HG02938 (cell line): ENCODE measurements at regions not wholly inside any gene's neighbourhood (a gene's known extent, or its start where the extent isn't known, plus 50 kb on each side); places are given as distances from the start of the nearest gene placed in this dataset.
"Not testable (repeated sequence)": the region's sequence is repeated elsewhere in the genome, so short reads cannot be mapped to it uniquely, and the experiment has no call there.

Experiments
- ATAC-seq: cut with Tn5 transposase; IDR thresholded peaks from one replicate; pipeline ENCODE4 v1.9.1; 2021; ENCODE audit warnings: mild to moderate bottlenecking, moderate library complexity; ENCODE audit not compliant: unreplicated experiment

GRCh38 chr1:233435622-233436021 lies 108.1 kb downstream of the MAP3K21 start:
- ATAC-seq, result no peak

- no peak for ATAC-seq
These were observed 112.2 kb downstream of the MAP3K21 start for GRCh38 chr1:233439721-233440120.

GRCh38 chr1:233440951-233441401 lies 113.5 kb downstream of the MAP3K21 start:
- ATAC-seq, result no peak

GRCh38 chr1:233442026-233442780 lies 114.7 kb downstream of the MAP3K21 start:
- ATAC-seq, result no peak

GRCh38 chr1:233443040-233443760 lies 115.7 kb downstream of the MAP3K21 start:
- ATAC-seq, result no peak

GRCh38 chr1:233444484-233444883 lies 117.0 kb downstream of the MAP3K21 start:
- no peak for ATAC-seq

- no peak for ATAC-seq
These were observed 118.2 kb downstream of the MAP3K21 start for GRCh38 chr1:233445737-233446136.

GRCh38 chr1:233446935-233447334 lies 119.4 kb downstream of the MAP3K21 start:
- ATAC-seq, result no peak

GRCh38 chr1:233448109-233448689 lies 120.7 kb downstream of the MAP3K21 start:
- no peak for ATAC-seq

- ATAC-seq, result no peak
These were observed 125.2 kb downstream of the MAP3K21 start for GRCh38 chr1:233452724-233453123.

- ATAC-seq, result no peak
These were observed 126.1 kb downstream of the MAP3K21 start for GRCh38 chr1:233453433-233454200.

- ATAC-seq, result peak; percentile 55
These were observed 132.0 kb downstream of the MAP3K21 start for GRCh38 chr1:233459470-233459945.

- ATAC-seq, result peak; percentile 18
These were observed 132.4 kb downstream of the MAP3K21 start for GRCh38 chr1:233459968-233460367.

- ATAC-seq, result no peak
These were observed 133.2 kb downstream of the MAP3K21 start for GRCh38 chr1:233460692-233461091.

- ATAC-seq, result no peak
These were observed 134.3 kb downstream of the MAP3K21 start for GRCh38 chr1:233461847-233462246.

- no peak for ATAC-seq
These were observed 135.8 kb downstream of the MAP3K21 start for GRCh38 chr1:233463333-233463732.

GRCh38 chr1:233465745-233466343 lies 138.3 kb downstream of the MAP3K21 start:
- ATAC-seq, result no peak

GRCh38 chr1:233470741-233471499 lies 143.0 kb upstream of the KCNK1 start:
- ATAC-seq, result no peak

- not testable (repeated sequence) for ATAC-seq
These were observed 142.1 kb upstream of the KCNK1 start for GRCh38 chr1:233471851-233472250.

- not testable (repeated sequence) for ATAC-seq
These were observed 141.1 kb upstream of the KCNK1 start for GRCh38 chr1:233472796-233473195.
